HEK293 (cell line): ENCODE measurements at regions not wholly inside any gene's neighbourhood (a gene's known extent, or its start where the extent isn't known, plus 50 kb on each side); places are given as distances from the start of the nearest gene placed in this dataset.

ENCODE experiments used
- CTCF ChIP-seq: fragments of 450-650 bp; formaldehyde crosslinking; IDR thresholded peaks from 2 replicates; pipeline ENCODE4 v1.5.1; 2016; ENCODE audit warnings: missing biosample characterization, missing genetic modification characterization
- MEIS1 ChIP-seq: sonication (generic); formaldehyde crosslinking; IDR thresholded peaks from 2 replicates; pipeline ENCODE4 v1.8.1; 2022; ENCODE audit warnings: missing genetic modification reagents, mild to moderate bottlenecking, borderline replicate concordance
- ZBTB1 ChIP-seq: fragments of 450-650 bp; formaldehyde crosslinking; IDR thresholded peaks from 2 replicates; pipeline ENCODE4 v1.5.1; 2016; ENCODE audit warnings: missing biosample characterization, missing genetic modification characterization
- ZNF132 ChIP-seq: fragments of 450-650 bp; formaldehyde crosslinking; IDR thresholded peaks from 2 replicates; pipeline ENCODE4 v1.5.1; 2017; ENCODE audit warnings: missing biosample characterization, missing genetic modification characterization, borderline replicate concordance
- ZNF549 ChIP-seq: fragments of 450-650 bp; IDR thresholded peaks from 2 replicates; pipeline ENCODE4 v1.5.1; 2018; ENCODE audit warnings: missing biosample characterization, missing genetic modification characterization, mild to moderate bottlenecking, inconsistent platforms, moderate library complexity
- ZNF701 ChIP-seq: fragments of 450-650 bp; formaldehyde crosslinking; IDR thresholded peaks from 2 replicates; pipeline ENCODE4 v1.5.1; 2016; ENCODE audit warnings: missing biosample characterization, missing genetic modification characterization

GRCh38 chr2:58631986-58632385, 390.9 kb upstream of the FANCL start:
- TF ChIP-seq CTCF (tag by site-specific recombination) (no peak), ZBTB1 (tag by site-specific recombination) (no peak), ZNF132 (tag by site-specific recombination) (no peak), MEIS1 (no peak), ZNF701 (tag by site-specific recombination) (no peak), ZNF549 (tag by site-specific recombination) (no peak)
